Kidney epithelial cell (primary cell): ENCODE measurements at regions not wholly inside any gene's neighbourhood (a gene's known extent, or its start where the extent isn't known, plus 50 kb on each side); places are given as distances from the start of the nearest gene placed in this dataset.
"Not testable (repeated sequence)": the region's sequence is repeated elsewhere in the genome, so short reads cannot be mapped to it uniquely, and the experiment has no call there.

ENCODE experiments used
- DNase-seq: peaks from one replicate; pipeline ENCODE4 v3.0.0-alpha.2; 2010; ENCODE audit warnings: low read depth
- H3K27me3 ChIP-seq: 2 replicates; pipeline ENCODE4 v1.6.0; 2011; ENCODE audit warnings: low read length; ENCODE audit not compliant: control insufficient read depth, insufficient read depth
- H3K36me3 ChIP-seq: 2 replicates; pipeline ENCODE4 v1.5.1; 2011; ENCODE audit warnings: low read length; ENCODE audit not compliant: control insufficient read depth, insufficient read depth
- H3K4me3 ChIP-seq: 2 replicates; pipeline ENCODE4 v1.5.1; 2011; ENCODE audit warnings: low read depth, mild to moderate bottlenecking, control low read depth, low read length
- CTCF ChIP-seq: IDR thresholded peaks from 2 replicates; pipeline ENCODE4 v1.5.1; 2011; ENCODE audit warnings: mild to moderate bottlenecking, moderate library complexity, low read length, control low read depth, inconsistent platforms; ENCODE audit not compliant: insufficient read depth, poor library complexity, severe bottlenecking

- Histone ChIP-seq H3K36me3 (no peaks in the 10 kb centered on the region), H3K27me3 (no peaks in the 10 kb centered on the region), H3K4me3 (no peak overlapping the region)
- TF ChIP-seq CTCF = no peak
- no peak for DNase-seq
These were observed 178.3 kb upstream of the LAMA2 start for GRCh38 chr6:128704601-128705000.

- not testable (repeated sequence) for H3K27me3 ChIP-seq, H3K4me3 ChIP-seq, DNase-seq, H3K36me3 ChIP-seq
These were observed 179.1 kb upstream of the LAMA2 start for GRCh38 chr6:128703794-128704193.

GRCh38 chr6:128696691-128697689, 176.6 kb upstream of the PTPRK start:
- TF ChIP-seq CTCF = no peak
- Histone ChIP-seq H3K4me3 (no peak overlapping the region), H3K27me3 (no peaks in the 10 kb centered on the region), H3K36me3 (no peaks in the 10 kb centered on the region)
- peak; percentile 9 for DNase-seq

- no peak for DNase-seq
- no peak for TF ChIP-seq CTCF
- Histone ChIP-seq H3K27me3 (no peaks in the 10 kb centered on the region), H3K4me3 (no peak overlapping the region), H3K36me3 (no peaks in the 10 kb centered on the region)
These were observed 174.1 kb upstream of the PTPRK start for GRCh38 chr6:128694303-128695009.

GRCh38 chr6:128690063-128690462, 169.7 kb upstream of the PTPRK start:
- Histone ChIP-seq H3K27me3 (no peaks in the 10 kb centered on the region), H3K36me3 (no peaks in the 10 kb centered on the region), H3K4me3 (no peak overlapping the region)
- no peak for DNase-seq
- TF ChIP-seq CTCF = no peak

GRCh38 chr6:128686084-128686483, 165.7 kb upstream of the PTPRK start:
- Histone ChIP-seq H3K27me3 (no peaks in the 10 kb centered on the region), H3K4me3 (no peak overlapping the region), H3K36me3 (no peaks in the 10 kb centered on the region)
- no peak for TF ChIP-seq CTCF
- DNase-seq = no peak
